Fibroblast of lung (primary cell): ENCODE measurements at regions not wholly inside any gene's neighbourhood (a gene's known extent, or its start where the extent isn't known, plus 50 kb on each side); places are given as distances from the start of the nearest gene placed in this dataset.

ENCODE experiments used
- DNase-seq, 2 donors: peaks; one replicate each; pipeline versions ENCODE4 v3.0.0 to v3.0.0-alpha.2; 2010; ENCODE audit warnings: low read depth in 2 of 2
- H2AFZ ChIP-seq: 2 replicates; pipeline ENCODE4 v1.5.1; 2012; ENCODE audit warnings: low read length, control low read depth, inconsistent platforms
- H3K27ac ChIP-seq: 2 replicates; pipeline ENCODE4 v1.5.1; 2011; ENCODE audit warnings: low read length, control low read depth; ENCODE audit not compliant: insufficient read depth
- H3K27me3 ChIP-seq: 2 replicates; pipeline ENCODE4 v1.5.1; 2011; ENCODE audit warnings: mild to moderate bottlenecking, low read length; ENCODE audit not compliant: control insufficient read depth, insufficient read depth
- H3K36me3 ChIP-seq: 2 replicates; pipeline ENCODE4 v1.5.1; 2011; ENCODE audit warnings: low read length; ENCODE audit not compliant: control insufficient read depth, insufficient read depth
- H3K4me1 ChIP-seq: 2 replicates; pipeline ENCODE4 v1.5.1; 2011; ENCODE audit warnings: low read length; ENCODE audit not compliant: control insufficient read depth, insufficient read depth; ENCODE audit errors: extremely low read depth
- H3K4me2 ChIP-seq: 2 replicates; pipeline ENCODE4 v1.5.1; 2011; ENCODE audit warnings: low read length, control low read depth; ENCODE audit not compliant: insufficient read depth; ENCODE audit errors: extremely low read depth
- H3K4me3 ChIP-seq, 4 experiments: fragments of 200-600 bp in 1 of 4; sonication (generic) in 1 of 4; replicated peaks in 1 of 4; 2 replicates each; pipeline ENCODE4 v1.5.1; 2011 to 2016; ENCODE audit warnings: low read length in 4 of 4, low read depth in 3 of 4, mild to moderate bottlenecking in 3 of 4, control low read depth in 2 of 4, inconsistent platforms in 1 of 4, mixed read lengths in 1 of 4; ENCODE audit not compliant: insufficient read depth in 1 of 4; ENCODE audit errors: control extremely low read depth in 1 of 4
- H3K79me2 ChIP-seq: 2 replicates; pipeline ENCODE4 v1.5.1; 2012; ENCODE audit warnings: mild to moderate bottlenecking, low read length, inconsistent platforms; ENCODE audit not compliant: control insufficient read depth, insufficient read depth
- H3K9ac ChIP-seq: 2 replicates; pipeline ENCODE4 v1.5.1; 2011; ENCODE audit warnings: mild to moderate bottlenecking, low read length, control low read depth; ENCODE audit not compliant: insufficient read depth
- H3K9me3 ChIP-seq: 2 replicates; pipeline ENCODE4 v1.5.1; 2012; ENCODE audit warnings: low read depth, low read length; ENCODE audit not compliant: control insufficient read depth, insufficient read depth
- H4K20me1 ChIP-seq: 2 replicates; pipeline ENCODE4 v1.5.1; 2011; ENCODE audit warnings: low read length; ENCODE audit not compliant: control insufficient read depth, insufficient read depth; ENCODE audit errors: extremely low read depth
- CTCF ChIP-seq, 2 donors: IDR thresholded peaks in 1 of 2; conservative IDR thresholded peaks in 1 of 2; 1 replicate in 1 of 2; 2 replicates in 1 of 2; pipeline ENCODE4 v1.5.1; 2011 to 2012; ENCODE audit warnings: low read length in 2 of 2, control low read depth in 1 of 2, inconsistent platforms in 1 of 2, low read depth in 1 of 2, mild to moderate bottlenecking in 1 of 2
- EZH2 ChIP-seq: IDR thresholded peaks from 2 replicates; pipeline ENCODE4 v1.5.1; 2012; ENCODE audit warnings: low read length, control low read depth, mild to moderate bottlenecking; ENCODE audit errors: missing control alignments

- H3K36me3 ChIP-seq: no peaks in the 10 kb centered on the region
- H3K27ac ChIP-seq: no peak overlapping the region
- no peaks in the 10 kb centered on the region for H3K79me2 ChIP-seq
- no peaks in the 10 kb centered on the region for H3K9me3 ChIP-seq
- no peaks in the 10 kb centered on the region for H4K20me1 ChIP-seq
- no peaks in the 10 kb centered on the region for H3K27me3 ChIP-seq
- no peak overlapping the region for H3K4me2 ChIP-seq
- no peak overlapping the region for H2AFZ ChIP-seq
- H3K9ac ChIP-seq: no peak overlapping the region
- no peak overlapping the region for H3K4me3 ChIP-seq
- TF ChIP-seq EZH2: no peak
- TF ChIP-seq CTCF (conservative IDR thresholded peaks at IDR 0.05 in 1 of 2, IDR thresholded peaks at IDR 0.05 in 1 of 2; ENCODE audit: low read depth in 1 of 2, low read length in 2 of 2): no peak
- no peak for DNase-seq
- no peaks in the 10 kb centered on the region for H3K4me1 ChIP-seq
Measured at GRCh38 chr3:182514236-182514964, 278.9 kb upstream of the ATP11B start.

GRCh38 chr3:182516597-182517336 is 276.5 kb upstream of the ATP11B start:
- Histone ChIP-seq H3K27me3 (no peaks in the 10 kb centered on the region), H3K4me1 (no peaks in the 10 kb centered on the region), H3K36me3 (no peaks in the 10 kb centered on the region), H3K9me3 (no peaks in the 10 kb centered on the region), H4K20me1 (no peaks in the 10 kb centered on the region), H3K27ac (no peak overlapping the region), H3K4me2 (no peak overlapping the region), H2AFZ (no peak overlapping the region), H3K79me2 (no peaks in the 10 kb centered on the region), H3K4me3 (no peak overlapping the region), H3K9ac (no peak overlapping the region)
- TF ChIP-seq CTCF (conservative IDR thresholded peaks at IDR 0.05 in 1 of 2, IDR thresholded peaks at IDR 0.05 in 1 of 2; ENCODE audit: low read depth in 1 of 2, low read length in 2 of 2) (no peak), EZH2 (no peak)
- no peak for DNase-seq

- no peaks in the 10 kb centered on the region for H3K36me3 ChIP-seq
- H3K79me2 ChIP-seq: no peaks in the 10 kb centered on the region
- no peak overlapping the region for H3K27ac ChIP-seq
- no peak for TF ChIP-seq CTCF (conservative IDR thresholded peaks at IDR 0.05 in 1 of 2, IDR thresholded peaks at IDR 0.05 in 1 of 2; ENCODE audit: low read depth in 1 of 2, low read length in 2 of 2)
- TF ChIP-seq EZH2: no peak
- no peak overlapping the region for H3K4me2 ChIP-seq
- no peak overlapping the region for H3K9ac ChIP-seq
- DNase-seq: no peak
- H3K27me3 ChIP-seq: no peaks in the 10 kb centered on the region
- no peaks in the 10 kb centered on the region for H3K4me1 ChIP-seq
- no peak overlapping the region for H3K4me3 ChIP-seq
- H2AFZ ChIP-seq: no peak overlapping the region
- no peaks in the 10 kb centered on the region for H4K20me1 ChIP-seq
- no peaks in the 10 kb centered on the region for H3K9me3 ChIP-seq
Measured at GRCh38 chr3:182519569-182519968, 273.7 kb upstream of the ATP11B start.
